Endothelial cell of umbilical vein (primary cell): ENCODE measurements at regions not wholly inside any gene's neighbourhood (a gene's known extent, or its start where the extent isn't known, plus 50 kb on each side); places are given as distances from the start of the nearest gene placed in this dataset.

Experiments used
- CTCF ChIP-seq, 2 donors: IDR thresholded peaks; 1 replicate in 1 of 2; 2 replicates in 1 of 2; pipeline ENCODE4 v1.5.1; 2011; ENCODE audit warnings: low read length in 2 of 2, mild to moderate bottlenecking in 2 of 2, moderate library complexity in 2 of 2, control low read depth in 1 of 2, inconsistent platforms in 1 of 2, low read depth in 1 of 2; ENCODE audit not compliant: insufficient read depth in 1 of 2; ENCODE audit errors: extremely low read depth in 1 of 2
- EZH2 ChIP-seq: IDR thresholded peaks from 2 replicates; pipeline ENCODE4 v1.6.1; 2012; ENCODE audit warnings: borderline replicate concordance, low read depth, mild to moderate bottlenecking, moderate library complexity, low read length, inconsistent platforms; ENCODE audit not compliant: severe bottlenecking
- POLR2AphosphoS5 ChIP-seq: IDR thresholded peaks from 2 replicates; pipeline ENCODE4 v1.6.1; 2012; ENCODE audit warnings: low read depth, mild to moderate bottlenecking, control low read depth, low read length, moderate library complexity; ENCODE audit not compliant: insufficient read depth

- TF ChIP-seq CTCF (IDR thresholded peaks at IDR 0.05; ENCODE audit: extremely low read depth in 1 of 2, insufficient read depth in 1 of 2, low read depth in 1 of 2, low read length in 2 of 2) (no peak), POLR2AphosphoS5 (no peak), EZH2 (no peak)
Measured at GRCh38 chr2:103789381-103790095, 1027.7 kb downstream of the TMEM182 start.
